Uterus (tissue), 3 donors: ENCODE measurements at regions not wholly inside any gene's neighbourhood (a gene's known extent, or its start where the extent isn't known, plus 50 kb on each side); places are given as distances from the start of the nearest gene placed in this dataset.
"Not testable (repeated sequence)": the region's sequence is repeated elsewhere in the genome, so short reads cannot be mapped to it uniquely, and the experiment has no call there.

ENCODE experiments used
- DNase-seq, 2 donors: peaks; one replicate each; pipeline ENCODE4 v3.0.0-alpha.2; 2019 to 2020
- H3K27ac ChIP-seq, 2 donors: fragments of 200-600 bp; sonication (generic); 1 replicate in 1 of 2; 2 replicates in 1 of 2; pipeline ENCODE4 v1.5.1; 2016 to 2018
- H3K27me3 ChIP-seq, 2 donors: fragments of 200-600 bp; sonication (generic); one replicate each; pipeline ENCODE4 v1.5.1; 2018 to 2019; ENCODE audit warnings: control low read depth in 1 of 2
- H3K36me3 ChIP-seq, 2 donors: fragments of 200-600 bp; sonication (generic); one replicate each; pipeline ENCODE4 v1.5.1; 2019; ENCODE audit warnings: control low read depth in 1 of 2
- H3K4me1 ChIP-seq, 2 donors: fragments of 200-600 bp; sonication (generic); one replicate each; pipeline ENCODE4 v1.5.1; 2018 to 2019; ENCODE audit warnings: control low read depth in 1 of 2
- H3K4me3 ChIP-seq, 2 donors: fragments of 200-600 bp; sonication (generic); 1 replicate in 1 of 2; 2 replicates in 1 of 2; pipeline ENCODE4 v1.5.1; 2018 to 2019; ENCODE audit warnings: mild to moderate bottlenecking in 1 of 2
- H3K9me3 ChIP-seq, 2 donors: fragments of 200-600 bp; sonication (generic); one replicate each; pipeline ENCODE4 v1.5.1; 2019; ENCODE audit warnings: control low read depth in 1 of 2
- CTCF ChIP-seq, 4 experiments: fragments of 200-600 bp in 2 of 4; fragments of 450-650 bp in 2 of 4; sonication (generic) in 2 of 4; IDR thresholded peaks; one replicate each; pipeline ENCODE4 v1.5.1; 2016 to 2019; ENCODE audit warnings: antibody characterized with exemption in 4 of 4, mild to moderate bottlenecking in 2 of 4, moderate library complexity in 1 of 4
- POLR2A ChIP-seq, 2 donors: fragments of 450-650 bp; IDR thresholded peaks; one replicate each; pipeline ENCODE4 v1.6.1; 2016; ENCODE audit warnings: antibody characterized with exemption in 2 of 2, mild to moderate bottlenecking in 1 of 2, moderate library complexity in 1 of 2
- intact Hi-C: fragments of 100-400 bp; cut with DNase I; formaldehyde crosslinking; loops from one replicate; pipeline ENCODE4 v1.15.1; 2023; ENCODE audit warnings: low total_unique reads
- donor health status: DM: yes; HTN: yes; CAD: no.

- TF ChIP-seq POLR2A (IDR thresholded peaks at IDR 0.05): no peak
- no peak for TF ChIP-seq CTCF (IDR thresholded peaks at IDR 0.05)
- H3K9me3 ChIP-seq: no peaks in the 10 kb centered on the region
Measured at GRCh38 chr4:104577405-104577804, 82.7 kb upstream of the CXXC4 start.

GRCh38 chr4:104581476-104581875 lies 86.8 kb upstream of the CXXC4 start:
- H3K27ac ChIP-seq, DNase-seq, H3K4me3 ChIP-seq, H3K4me1 ChIP-seq, H3K27me3 ChIP-seq, intact Hi-C loops, H3K9me3 ChIP-seq, H3K36me3 ChIP-seq: not testable (repeated sequence)

More at GRCh38 chr4:104577405-104577804, 82.7 kb upstream of the CXXC4 start:
- intact Hi-C loops: no loop called here
- no peaks in the 10 kb centered on the region for H3K27me3 ChIP-seq
- DNase-seq: no peak
- no peaks in the 10 kb centered on the region for H3K4me1 ChIP-seq
- H3K4me3 ChIP-seq: no peak overlapping the region
- H3K36me3 ChIP-seq: no peaks in the 10 kb centered on the region
- H3K27ac ChIP-seq: no peak overlapping the region

- H3K4me3 ChIP-seq, H3K27me3 ChIP-seq, DNase-seq, H3K36me3 ChIP-seq, H3K9me3 ChIP-seq, H3K27ac ChIP-seq, H3K4me1 ChIP-seq, intact Hi-C loops: not testable (repeated sequence)
Measured at GRCh38 chr4:104582056-104582455, 87.4 kb upstream of the CXXC4 start.

GRCh38 chr4:104589264-104589868 lies 94.7 kb upstream of the CXXC4 start:
- H3K27me3 ChIP-seq: no peaks in the 10 kb centered on the region
- no peak for TF ChIP-seq CTCF (IDR thresholded peaks at IDR 0.05)
- TF ChIP-seq POLR2A (IDR thresholded peaks at IDR 0.05): no peak
- no peaks in the 10 kb centered on the region for H3K4me1 ChIP-seq
- intact Hi-C loops: no loop called here
- H3K4me3 ChIP-seq: no peak overlapping the region
- no peaks in the 10 kb centered on the region for H3K36me3 ChIP-seq
- DNase-seq: no peak
- no peaks in the 10 kb centered on the region for H3K9me3 ChIP-seq
- no peak overlapping the region for H3K27ac ChIP-seq

GRCh38 chr4:104591510-104591911 lies 96.8 kb upstream of the CXXC4 start:
- no peak for DNase-seq
- Histone ChIP-seq H3K27me3 (no peaks in the 10 kb centered on the region), H3K9me3 (no peaks in the 10 kb centered on the region), H3K4me3 (no peak overlapping the region), H3K27ac (no peak overlapping the region), H3K36me3 (no peaks in the 10 kb centered on the region), H3K4me1 (no peaks in the 10 kb centered on the region)
- TF ChIP-seq CTCF (IDR thresholded peaks at IDR 0.05) (no peak), POLR2A (IDR thresholded peaks at IDR 0.05) (no peak)
- intact Hi-C loops: no loop called here

- Histone ChIP-seq H3K4me3 (no peak overlapping the region), H3K9me3 (no peaks in the 10 kb centered on the region), H3K27me3 (no peaks in the 10 kb centered on the region), H3K4me1 (no peaks in the 10 kb centered on the region), H3K36me3 (no peaks in the 10 kb centered on the region), H3K27ac (no peak overlapping the region)
- DNase-seq: no peak
- intact Hi-C loops: no loop called here
- TF ChIP-seq POLR2A (IDR thresholded peaks at IDR 0.05): no peak
- no peak for TF ChIP-seq CTCF (IDR thresholded peaks at IDR 0.05)
Measured at GRCh38 chr4:104592183-104592582, 97.5 kb upstream of the CXXC4 start.
